ENCODE measurements at regions not wholly inside any gene's neighbourhood (a gene's known extent, or its start where the extent isn't known, plus 50 kb on each side); places are given as distances from the start of the nearest gene placed in this dataset.

GRCh38 chr13:63305641-63306133 lies 1890.0 kb upstream of the PCDH20 start:
- TF ChIP-seq CTCF (IDR thresholded peaks at IDR 0.05; ENCODE audit: insufficient read depth, low read length, poor library complexity, severe bottlenecking) = no peak
- TF ChIP-seq EZH2phosphoT487 (conservative IDR thresholded peaks at IDR 0.05; ENCODE audit: low read length) = no peak

Data from SU-DHL-6 (cell line).